Caco-2 (cell line): ENCODE measurements at regions not wholly inside any gene's neighbourhood (a gene's known extent, or its start where the extent isn't known, plus 50 kb on each side); places are given as distances from the start of the nearest gene placed in this dataset.
"Not testable (repeated sequence)": the region's sequence is repeated elsewhere in the genome, so short reads cannot be mapped to it uniquely, and the experiment has no call there.

Experiments used
- BruUV-seq: library from RNA; stranded (reverse); fragments of 400-500 nt; replicated peaks from 2 replicates; lab custom pipeline; 2021; lab: Mats Ljungman, UMichigan
- CTCF ChIA-PET: fragments of 300-600 bp; sonication (Branson Sonifier 250); formaldehyde crosslinking; loops from one replicate; lab custom pipeline; 2022; ENCODE audit warnings: antibody characterized with exemption; lab: Charles Lee
- POLR2A ChIA-PET: fragments of 300-600 bp; sonication (Branson Sonifier 250); formaldehyde crosslinking; loops from one replicate; lab custom pipeline; 2022; ENCODE audit warnings: antibody characterized with exemption; lab: Charles Lee
- DNase-seq, 2 experiments: peaks; one replicate each; pipeline versions ENCODE4 v3.0.0 to v3.0.0-alpha.2; 2020 to 2022
- H3K27me3 ChIP-seq: replicated peaks from 2 replicates; pipeline ENCODE4 v1.6.0; 2011; ENCODE audit warnings: low read length; ENCODE audit not compliant: control insufficient read depth, insufficient read depth
- H3K36me3 ChIP-seq: 2 replicates; pipeline ENCODE4 v1.5.1; 2011; ENCODE audit warnings: low read length; ENCODE audit not compliant: control insufficient read depth, insufficient read depth
- H3K4me1 ChIP-seq: fragments of 250-450 bp; sonication (Bioruptor Pico); 2 replicates; pipeline ENCODE4 v1.5.1; 2020; ENCODE audit warnings: mild to moderate bottlenecking
- H3K4me3 ChIP-seq: 2 replicates; pipeline ENCODE4 v1.5.1; 2011; ENCODE audit warnings: low read depth, mild to moderate bottlenecking, control low read depth, low read length
- H3K9me3 ChIP-seq: fragments of 250-450 bp; sonication (Bioruptor Pico); 2 replicates; pipeline ENCODE4 v1.5.1; 2020; ENCODE audit warnings: mild to moderate bottlenecking, moderate library complexity
- H3K27ac Mint-ChIP-seq: one replicate; pipeline ENCODE4 v1.8.0; 2022; ENCODE audit warnings: mixed read lengths; ENCODE audit not compliant: unreplicated experiment
- H3K27me3 Mint-ChIP-seq: one replicate; pipeline ENCODE4 v1.8.0; 2022; ENCODE audit warnings: mixed read lengths; ENCODE audit not compliant: insufficient read depth, unreplicated experiment
- H3K36me3 Mint-ChIP-seq: one replicate; pipeline ENCODE4 v1.8.0; 2022; ENCODE audit warnings: mild to moderate bottlenecking, mixed read lengths; ENCODE audit not compliant: insufficient read depth, unreplicated experiment
- H3K4me1 Mint-ChIP-seq: one replicate; pipeline ENCODE4 v1.8.0; 2022; ENCODE audit warnings: low read depth, mixed read lengths; ENCODE audit not compliant: unreplicated experiment
- H3K4me3 Mint-ChIP-seq: one replicate; pipeline ENCODE4 v1.8.0; 2022; ENCODE audit warnings: mild to moderate bottlenecking, moderate library complexity, mixed read lengths; ENCODE audit not compliant: unreplicated experiment
- H3K9me3 Mint-ChIP-seq: one replicate; pipeline ENCODE4 v1.8.0; 2022; ENCODE audit warnings: mixed read lengths; ENCODE audit not compliant: unreplicated experiment
- intact Hi-C: fragments of 100-400 bp; cut with micrococcal nuclease; formaldehyde crosslinking; loops from one replicate; pipeline ENCODE4 v1.10.0; 2022; ENCODE audit not compliant: unreplicated experiment
- TF ChIP-seq, protein P1 (sequence below), 2 experiments: fragments of 200-600 bp in 1 of 2; IDR thresholded peaks; 1 replicate in 1 of 2; 2 replicates in 1 of 2; pipeline versions ENCODE4 v1.5.1 to v1.8.0; 2011 to 2022; ENCODE audit warnings: antibody characterized with exemption in 1 of 2, control low read depth in 1 of 2, inconsistent platforms in 1 of 2, low read depth in 1 of 2, low read length in 1 of 2, mild to moderate bottlenecking in 1 of 2, moderate library complexity in 1 of 2; ENCODE audit not compliant: insufficient read depth in 1 of 2, severe bottlenecking in 1 of 2, unreplicated experiment in 1 of 2

DNA sequence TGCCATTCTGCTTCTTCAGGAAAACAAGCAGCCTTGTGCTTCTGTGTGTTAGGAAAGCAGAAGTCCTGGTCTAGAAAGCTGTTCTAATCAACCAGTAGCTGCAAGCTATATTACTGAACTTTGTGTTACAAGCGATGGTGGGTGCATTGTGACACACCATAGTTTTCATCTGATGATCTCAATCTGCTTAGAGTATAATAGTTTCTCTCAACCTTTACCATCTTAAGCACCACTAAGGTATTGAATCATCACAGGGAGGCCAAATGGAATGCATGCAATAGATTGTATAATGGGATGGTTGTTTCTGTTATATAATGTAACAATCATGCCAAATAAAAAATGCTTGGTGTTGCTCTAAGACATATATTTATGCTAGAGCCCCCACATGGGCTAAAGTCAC lies 771.7 kb downstream of the NOVA1 start:
- H3K36me3 Mint-ChIP-seq = no peaks in the 10 kb centered on the region
- Histone ChIP-seq H3K27me3 (no peaks in the 10 kb centered on the region), H3K9me3 (no peaks in the 10 kb centered on the region), H3K36me3 (no peaks in the 10 kb centered on the region), H3K4me3 (no peak overlapping the region), H3K4me1 (no peaks in the 10 kb centered on the region)
- BruUV-seq = no TSS peak
- H3K4me1 Mint-ChIP-seq = no peaks in the 10 kb centered on the region
- TF ChIP-seq, protein P1, sequence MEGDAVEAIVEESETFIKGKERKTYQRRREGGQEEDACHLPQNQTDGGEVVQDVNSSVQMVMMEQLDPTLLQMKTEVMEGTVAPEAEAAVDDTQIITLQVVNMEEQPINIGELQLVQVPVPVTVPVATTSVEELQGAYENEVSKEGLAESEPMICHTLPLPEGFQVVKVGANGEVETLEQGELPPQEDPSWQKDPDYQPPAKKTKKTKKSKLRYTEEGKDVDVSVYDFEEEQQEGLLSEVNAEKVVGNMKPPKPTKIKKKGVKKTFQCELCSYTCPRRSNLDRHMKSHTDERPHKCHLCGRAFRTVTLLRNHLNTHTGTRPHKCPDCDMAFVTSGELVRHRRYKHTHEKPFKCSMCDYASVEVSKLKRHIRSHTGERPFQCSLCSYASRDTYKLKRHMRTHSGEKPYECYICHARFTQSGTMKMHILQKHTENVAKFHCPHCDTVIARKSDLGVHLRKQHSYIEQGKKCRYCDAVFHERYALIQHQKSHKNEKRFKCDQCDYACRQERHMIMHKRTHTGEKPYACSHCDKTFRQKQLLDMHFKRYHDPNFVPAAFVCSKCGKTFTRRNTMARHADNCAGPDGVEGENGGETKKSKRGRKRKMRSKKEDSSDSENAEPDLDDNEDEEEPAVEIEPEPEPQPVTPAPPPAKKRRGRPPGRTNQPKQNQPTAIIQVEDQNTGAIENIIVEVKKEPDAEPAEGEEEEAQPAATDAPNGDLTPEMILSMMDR (IDR thresholded peaks at IDR 0.05; ENCODE audit: insufficient read depth in 1 of 2, low read depth in 1 of 2, low read length in 1 of 2, severe bottlenecking in 1 of 2, unreplicated experiment in 1 of 2) = no peak
- ChIA-PET CTCF (no interaction called here), POLR2A (no interaction called here)
- no peaks in the 10 kb centered on the region for H3K9me3 Mint-ChIP-seq
- no peak overlapping the region for H3K4me3 Mint-ChIP-seq
- peaks cover 13% of the 10 kb centered on the region for H3K27me3 Mint-ChIP-seq
- no peak for DNase-seq
- no peak overlapping the region for H3K27ac Mint-ChIP-seq
- intact Hi-C loops = no loop called here

DNA sequence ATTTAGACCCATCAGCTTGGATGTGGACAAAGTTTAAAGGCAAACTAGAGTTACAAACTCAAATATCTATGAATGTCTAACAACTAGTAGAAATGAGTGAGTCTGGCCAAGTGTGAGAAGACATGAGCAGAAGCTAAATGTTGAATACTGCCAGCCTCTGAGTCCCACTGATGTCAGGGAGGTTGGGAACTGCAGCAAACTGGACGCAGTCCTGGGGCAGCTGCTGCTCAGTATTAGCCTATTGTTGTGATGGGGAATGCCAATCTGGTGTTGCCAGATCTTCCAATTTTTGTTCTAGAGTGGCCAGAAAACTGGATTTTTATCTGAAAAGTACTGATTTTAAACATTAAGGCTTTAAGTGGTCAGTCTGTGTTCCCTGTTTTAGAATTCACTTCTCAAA lies 770.4 kb upstream of the STXBP6 start:
- H3K27me3 Mint-ChIP-seq = peaks cover 13% of the 10 kb centered on the region
- no TSS peak for BruUV-seq
- H3K36me3 Mint-ChIP-seq = no peaks in the 10 kb centered on the region
- H3K27ac Mint-ChIP-seq = no peak overlapping the region
- no peaks in the 10 kb centered on the region for H3K36me3 ChIP-seq
- no peaks in the 10 kb centered on the region for H3K27me3 ChIP-seq
- ChIA-PET POLR2A (no interaction called here), CTCF (no interaction called here)
- H3K4me1 ChIP-seq = no peaks in the 10 kb centered on the region
- H3K4me3 ChIP-seq = no peak overlapping the region
- DNase-seq = no peak
- TF ChIP-seq, protein P1 (IDR thresholded peaks at IDR 0.05; ENCODE audit: insufficient read depth in 1 of 2, low read depth in 1 of 2, low read length in 1 of 2, severe bottlenecking in 1 of 2, unreplicated experiment in 1 of 2) = no peak
- no peak overlapping the region for H3K4me3 Mint-ChIP-seq
- H3K4me1 Mint-ChIP-seq = no peaks in the 10 kb centered on the region
- intact Hi-C loops = no loop called here
- H3K9me3 Mint-ChIP-seq = no peaks in the 10 kb centered on the region
- H3K9me3 ChIP-seq = no peaks in the 10 kb centered on the region

DNA sequence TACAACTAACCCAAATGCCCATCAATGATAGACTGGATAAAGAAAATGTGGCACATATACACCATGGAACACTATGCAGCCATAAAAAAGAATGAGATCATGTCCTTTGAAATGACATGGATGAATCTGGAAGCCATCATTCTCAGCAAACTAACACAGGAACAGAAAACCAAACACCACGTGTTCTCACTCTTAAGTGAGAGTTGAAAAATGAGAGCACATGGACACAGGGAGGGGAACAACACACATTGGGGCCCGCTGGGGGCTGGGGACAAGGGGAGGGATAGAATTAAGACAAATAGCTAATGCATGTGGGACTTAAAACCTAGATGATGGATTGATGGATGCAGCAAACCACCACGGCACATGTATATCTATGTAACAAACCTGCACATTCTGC lies 764.7 kb upstream of the STXBP6 start:
- POLR2A ChIA-PET, H3K27ac Mint-ChIP-seq, H3K9me3 Mint-ChIP-seq, H3K36me3 Mint-ChIP-seq, DNase-seq, H3K4me1 Mint-ChIP-seq, H3K4me1 ChIP-seq, H3K4me3 Mint-ChIP-seq, BruUV-seq, H3K4me3 ChIP-seq, intact Hi-C loops, H3K27me3 ChIP-seq, H3K27me3 Mint-ChIP-seq, CTCF ChIA-PET, H3K36me3 ChIP-seq, H3K9me3 ChIP-seq: not testable (repeated sequence)
